ENCODE measurements at regions not wholly inside any gene's neighbourhood (a gene's known extent, or its start where the extent isn't known, plus 50 kb on each side); places are given as distances from the start of the nearest gene placed in this dataset.

- TF ChIP-seq EP300 (conservative IDR thresholded peaks at IDR 0.05; ENCODE audit: poor library complexity, severe bottlenecking) (no peak), MXI1 (conservative IDR thresholded peaks at IDR 0.05; ENCODE audit: poor library complexity, severe bottlenecking) (no peak)
- TF ChIP-seq, protein P1, sequence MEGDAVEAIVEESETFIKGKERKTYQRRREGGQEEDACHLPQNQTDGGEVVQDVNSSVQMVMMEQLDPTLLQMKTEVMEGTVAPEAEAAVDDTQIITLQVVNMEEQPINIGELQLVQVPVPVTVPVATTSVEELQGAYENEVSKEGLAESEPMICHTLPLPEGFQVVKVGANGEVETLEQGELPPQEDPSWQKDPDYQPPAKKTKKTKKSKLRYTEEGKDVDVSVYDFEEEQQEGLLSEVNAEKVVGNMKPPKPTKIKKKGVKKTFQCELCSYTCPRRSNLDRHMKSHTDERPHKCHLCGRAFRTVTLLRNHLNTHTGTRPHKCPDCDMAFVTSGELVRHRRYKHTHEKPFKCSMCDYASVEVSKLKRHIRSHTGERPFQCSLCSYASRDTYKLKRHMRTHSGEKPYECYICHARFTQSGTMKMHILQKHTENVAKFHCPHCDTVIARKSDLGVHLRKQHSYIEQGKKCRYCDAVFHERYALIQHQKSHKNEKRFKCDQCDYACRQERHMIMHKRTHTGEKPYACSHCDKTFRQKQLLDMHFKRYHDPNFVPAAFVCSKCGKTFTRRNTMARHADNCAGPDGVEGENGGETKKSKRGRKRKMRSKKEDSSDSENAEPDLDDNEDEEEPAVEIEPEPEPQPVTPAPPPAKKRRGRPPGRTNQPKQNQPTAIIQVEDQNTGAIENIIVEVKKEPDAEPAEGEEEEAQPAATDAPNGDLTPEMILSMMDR (IDR thresholded peaks at IDR 0.05; ENCODE audit: poor library complexity, severe bottlenecking), result no peak
These were observed 98.9 kb upstream of the EGLN3 start for GRCh38 chr14:34049790-34050189.
